GM23338 (cell line): ENCODE measurements at regions not wholly inside any gene's neighbourhood (a gene's known extent, or its start where the extent isn't known, plus 50 kb on each side); places are given as distances from the start of the nearest gene placed in this dataset.

Experiments
- ATAC-seq: fragments of 200-7000 bp; cut with Tn5 transposase; 3 replicates; pipeline ENCODE4 v1.9.1; 2020
- DNase-seq: peaks from one replicate; pipeline ENCODE4 v3.0.0-alpha.2; 2015; ENCODE audit warnings: low spot score
- H2AFZ ChIP-seq: fragments of 200-600 bp; sonication (generic); 2 replicates; pipeline ENCODE4 v1.8.0; 2016; ENCODE audit warnings: antibody characterized with exemption, mild to moderate bottlenecking, moderate library complexity
- H3F3A ChIP-seq: fragments of 200-600 bp; sonication (generic); replicated peaks from 2 replicates; pipeline ENCODE4 v1.8.0; 2017; ENCODE audit warnings: antibody characterized with exemption, mixed run types, low read depth
- H3K27ac ChIP-seq: fragments of 200-600 bp; sonication (generic); 2 replicates; pipeline ENCODE4 v1.6.1; 2016; ENCODE audit warnings: low read depth
- H3K27me3 ChIP-seq: fragments of 200-600 bp; sonication (generic); 2 replicates; pipeline ENCODE4 v1.8.0; 2016; ENCODE audit warnings: mild to moderate bottlenecking, mixed run types, moderate library complexity; ENCODE audit not compliant: insufficient read depth
- H3K36me3 ChIP-seq: fragments of 200-600 bp; sonication (generic); 2 replicates; pipeline ENCODE4 v1.8.0; 2016; ENCODE audit warnings: mild to moderate bottlenecking; ENCODE audit not compliant: insufficient read depth
- H3K4me1 ChIP-seq: fragments of 200-600 bp; sonication (generic); 2 replicates; pipeline ENCODE4 v1.8.0; 2016; ENCODE audit warnings: mild to moderate bottlenecking, moderate library complexity; ENCODE audit not compliant: insufficient read depth
- H3K4me2 ChIP-seq: fragments of 200-600 bp; sonication (generic); 2 replicates; pipeline ENCODE4 v1.7.1; 2017; ENCODE audit warnings: mixed run types
- H3K4me3 ChIP-seq: fragments of 200-600 bp; sonication (generic); 2 replicates; pipeline ENCODE4 v1.6.1; 2016; ENCODE audit warnings: mixed run types
- H3K79me2 ChIP-seq: fragments of 200-600 bp; sonication (generic); replicated peaks from 2 replicates; pipeline ENCODE4 v1.8.0; 2017; ENCODE audit warnings: mild to moderate bottlenecking; ENCODE audit not compliant: insufficient read depth
- H3K9me2 ChIP-seq: fragments of 200-600 bp; sonication (generic); 2 replicates; pipeline ENCODE4 v1.8.0; 2017; ENCODE audit not compliant: insufficient read depth
- H4K20me1 ChIP-seq: fragments of 200-600 bp; sonication (generic); replicated peaks from 2 replicates; pipeline ENCODE4 v1.8.0; 2017; ENCODE audit warnings: mild to moderate bottlenecking; ENCODE audit not compliant: insufficient read depth
- H3K27ac Mint-ChIP-seq: 2 replicates; pipeline ENCODE4 v1.8.0; 2020; ENCODE audit warnings: inconsistent platforms, mild to moderate bottlenecking, moderate library complexity, mixed read lengths
- H3K27me3 Mint-ChIP-seq: 3 replicates; pipeline ENCODE4 v1.8.0; 2022; ENCODE audit warnings: low read depth, mild to moderate bottlenecking, moderate library complexity, mixed read lengths, inconsistent platforms; ENCODE audit not compliant: insufficient read depth, poor library complexity
- H3K36me3 Mint-ChIP-seq: 3 replicates; pipeline ENCODE4 v1.8.0; 2021; ENCODE audit warnings: low read depth, mild to moderate bottlenecking, inconsistent platforms, moderate library complexity, mixed read lengths
- H3K4me1 Mint-ChIP-seq: 3 replicates; pipeline ENCODE4 v1.8.0; 2020; ENCODE audit warnings: mild to moderate bottlenecking, inconsistent platforms, mixed read lengths
- H3K4me3 Mint-ChIP-seq: 3 replicates; pipeline ENCODE4 v1.8.0; 2021; ENCODE audit warnings: moderate library complexity, mild to moderate bottlenecking, inconsistent platforms, mixed read lengths
- H3K9me3 Mint-ChIP-seq: 3 replicates; pipeline ENCODE4 v1.8.0; 2020; ENCODE audit warnings: moderate library complexity, mild to moderate bottlenecking, inconsistent platforms, mixed read lengths
- CREB1 ChIP-seq: fragments of 250-450 bp; sonication (Bioruptor Pico); IDR thresholded peaks from 2 replicates; pipeline ENCODE4 v1.5.0; 2020; ENCODE audit warnings: low read depth, mild to moderate bottlenecking, moderate library complexity
- EZH2 ChIP-seq: fragments of 200-600 bp; sonication (generic); IDR thresholded peaks from one replicate; pipeline ENCODE4 v1.8.0; 2017; ENCODE audit warnings: antibody characterized with exemption, mild to moderate bottlenecking, low read depth; ENCODE audit not compliant: unreplicated experiment
- EZH2phosphoT487 ChIP-seq: fragments of 200-600 bp; sonication (generic); IDR thresholded peaks from one replicate; pipeline ENCODE4 v1.8.1; 2018; ENCODE audit warnings: antibody characterized with exemption; ENCODE audit not compliant: unreplicated experiment
- JUNB ChIP-seq: IDR thresholded peaks from one replicate; pipeline ENCODE4 v1.6.1; 2016; ENCODE audit warnings: antibody characterized with exemption; ENCODE audit not compliant: unreplicated experiment
- NANOG ChIP-seq: IDR thresholded peaks from 2 replicates; pipeline ENCODE4 v1.6.1; 2016; ENCODE audit warnings: antibody characterized with exemption, borderline replicate concordance
- POLR2AphosphoS5 ChIP-seq: IDR thresholded peaks from 2 replicates; pipeline ENCODE4 v1.6.1; 2016; ENCODE audit warnings: antibody characterized with exemption, low read depth
- STAT1 ChIP-seq: IDR thresholded peaks from one replicate; pipeline ENCODE4 v1.6.1; 2016; ENCODE audit warnings: antibody characterized with exemption; ENCODE audit not compliant: unreplicated experiment
- ZNF114 ChIP-seq: fragments of 250-450 bp; sonication (Bioruptor Pico); IDR thresholded peaks from 2 replicates; pipeline ENCODE4 v1.5.0; 2020; ENCODE audit warnings: mild to moderate bottlenecking, moderate library complexity
- ZNF331 ChIP-seq: fragments of 250-450 bp; sonication (Bioruptor Pico); IDR thresholded peaks from 2 replicates; pipeline ENCODE4 v1.5.0; 2020; ENCODE audit warnings: low read depth, mild to moderate bottlenecking, moderate library complexity
- TF ChIP-seq, protein P1 (sequence below): IDR thresholded peaks from 2 replicates; pipeline ENCODE4 v1.6.1; 2016; ENCODE audit warnings: antibody characterized with exemption
- TF ChIP-seq, protein P2 (sequence below): IDR thresholded peaks from one replicate; pipeline ENCODE4 v1.6.1; 2018; ENCODE audit warnings: antibody characterized with exemption; ENCODE audit not compliant: unreplicated experiment
- TF ChIP-seq, protein P3 (sequence below): fragments of 250-450 bp; sonication (Bioruptor Pico); IDR thresholded peaks from 2 replicates; pipeline ENCODE4 v1.5.0; 2020; ENCODE audit warnings: mild to moderate bottlenecking, moderate library complexity
- TF ChIP-seq, protein P4 (sequence below), 2 experiments: fragments of 200-600 bp in 1 of 2; sonication (generic) in 1 of 2; conservative IDR thresholded peaks; 2 replicates each; pipeline versions ENCODE4 v1.5.1 to v1.6.1; 2016 to 2017; ENCODE audit warnings: antibody characterized with exemption in 2 of 2, low read depth in 2 of 2, mild to moderate bottlenecking in 2 of 2, moderate library complexity in 1 of 2

DNA sequence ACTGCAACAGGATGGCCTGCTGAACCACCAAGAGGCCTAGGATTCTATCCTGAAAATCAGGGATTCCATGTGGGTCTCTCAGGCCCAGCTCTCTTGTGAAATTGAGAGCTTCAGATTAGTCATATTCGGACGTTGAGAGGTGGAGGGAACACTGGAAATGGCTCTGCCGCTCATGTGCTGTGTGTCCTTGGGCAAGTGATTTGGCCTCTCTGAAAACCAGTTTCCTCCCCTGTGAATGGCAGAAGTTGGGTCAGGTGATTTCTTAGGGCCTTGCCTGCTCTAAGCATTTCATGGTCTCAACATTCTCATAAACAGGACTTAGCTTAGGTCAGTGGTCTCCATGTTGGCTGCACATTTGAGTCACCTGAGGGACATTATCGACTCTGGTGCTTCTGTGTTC is 470.1 kb downstream of the PREX1 start:
- peaks cover 9% of the 10 kb centered on the region for H3K27me3 Mint-ChIP-seq
- ATAC-seq = no peak
- no peak overlapping the region for H3K4me3 Mint-ChIP-seq

More for the DNA sequence above, 470.1 kb downstream of the PREX1 start:
- H3K9me3 Mint-ChIP-seq = peaks cover 16% of the 10 kb centered on the region; the same call in 2 of the 3 replicates
- no peaks in the 10 kb centered on the region for H4K20me1 ChIP-seq
- no peak for TF ChIP-seq CREB1 (CRISPR knock-in tag)
- no peak for TF ChIP-seq ZNF114 (CRISPR knock-in tag)
- TF ChIP-seq NANOG = no peak
- TF ChIP-seq, protein P1, sequence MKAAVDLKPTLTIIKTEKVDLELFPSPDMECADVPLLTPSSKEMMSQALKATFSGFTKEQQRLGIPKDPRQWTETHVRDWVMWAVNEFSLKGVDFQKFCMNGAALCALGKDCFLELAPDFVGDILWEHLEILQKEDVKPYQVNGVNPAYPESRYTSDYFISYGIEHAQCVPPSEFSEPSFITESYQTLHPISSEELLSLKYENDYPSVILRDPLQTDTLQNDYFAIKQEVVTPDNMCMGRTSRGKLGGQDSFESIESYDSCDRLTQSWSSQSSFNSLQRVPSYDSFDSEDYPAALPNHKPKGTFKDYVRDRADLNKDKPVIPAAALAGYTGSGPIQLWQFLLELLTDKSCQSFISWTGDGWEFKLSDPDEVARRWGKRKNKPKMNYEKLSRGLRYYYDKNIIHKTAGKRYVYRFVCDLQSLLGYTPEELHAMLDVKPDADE = no peak
- no peak for TF ChIP-seq EZH2
- TF ChIP-seq, protein P2, sequence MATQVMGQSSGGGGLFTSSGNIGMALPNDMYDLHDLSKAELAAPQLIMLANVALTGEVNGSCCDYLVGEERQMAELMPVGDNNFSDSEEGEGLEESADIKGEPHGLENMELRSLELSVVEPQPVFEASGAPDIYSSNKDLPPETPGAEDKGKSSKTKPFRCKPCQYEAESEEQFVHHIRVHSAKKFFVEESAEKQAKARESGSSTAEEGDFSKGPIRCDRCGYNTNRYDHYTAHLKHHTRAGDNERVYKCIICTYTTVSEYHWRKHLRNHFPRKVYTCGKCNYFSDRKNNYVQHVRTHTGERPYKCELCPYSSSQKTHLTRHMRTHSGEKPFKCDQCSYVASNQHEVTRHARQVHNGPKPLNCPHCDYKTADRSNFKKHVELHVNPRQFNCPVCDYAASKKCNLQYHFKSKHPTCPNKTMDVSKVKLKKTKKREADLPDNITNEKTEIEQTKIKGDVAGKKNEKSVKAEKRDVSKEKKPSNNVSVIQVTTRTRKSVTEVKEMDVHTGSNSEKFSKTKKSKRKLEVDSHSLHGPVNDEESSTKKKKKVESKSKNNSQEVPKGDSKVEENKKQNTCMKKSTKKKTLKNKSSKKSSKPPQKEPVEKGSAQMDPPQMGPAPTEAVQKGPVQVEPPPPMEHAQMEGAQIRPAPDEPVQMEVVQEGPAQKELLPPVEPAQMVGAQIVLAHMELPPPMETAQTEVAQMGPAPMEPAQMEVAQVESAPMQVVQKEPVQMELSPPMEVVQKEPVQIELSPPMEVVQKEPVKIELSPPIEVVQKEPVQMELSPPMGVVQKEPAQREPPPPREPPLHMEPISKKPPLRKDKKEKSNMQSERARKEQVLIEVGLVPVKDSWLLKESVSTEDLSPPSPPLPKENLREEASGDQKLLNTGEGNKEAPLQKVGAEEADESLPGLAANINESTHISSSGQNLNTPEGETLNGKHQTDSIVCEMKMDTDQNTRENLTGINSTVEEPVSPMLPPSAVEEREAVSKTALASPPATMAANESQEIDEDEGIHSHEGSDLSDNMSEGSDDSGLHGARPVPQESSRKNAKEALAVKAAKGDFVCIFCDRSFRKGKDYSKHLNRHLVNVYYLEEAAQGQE = no peak
- no peak for TF ChIP-seq ZNF331 (CRISPR knock-in tag)
- TF ChIP-seq, protein P3, sequence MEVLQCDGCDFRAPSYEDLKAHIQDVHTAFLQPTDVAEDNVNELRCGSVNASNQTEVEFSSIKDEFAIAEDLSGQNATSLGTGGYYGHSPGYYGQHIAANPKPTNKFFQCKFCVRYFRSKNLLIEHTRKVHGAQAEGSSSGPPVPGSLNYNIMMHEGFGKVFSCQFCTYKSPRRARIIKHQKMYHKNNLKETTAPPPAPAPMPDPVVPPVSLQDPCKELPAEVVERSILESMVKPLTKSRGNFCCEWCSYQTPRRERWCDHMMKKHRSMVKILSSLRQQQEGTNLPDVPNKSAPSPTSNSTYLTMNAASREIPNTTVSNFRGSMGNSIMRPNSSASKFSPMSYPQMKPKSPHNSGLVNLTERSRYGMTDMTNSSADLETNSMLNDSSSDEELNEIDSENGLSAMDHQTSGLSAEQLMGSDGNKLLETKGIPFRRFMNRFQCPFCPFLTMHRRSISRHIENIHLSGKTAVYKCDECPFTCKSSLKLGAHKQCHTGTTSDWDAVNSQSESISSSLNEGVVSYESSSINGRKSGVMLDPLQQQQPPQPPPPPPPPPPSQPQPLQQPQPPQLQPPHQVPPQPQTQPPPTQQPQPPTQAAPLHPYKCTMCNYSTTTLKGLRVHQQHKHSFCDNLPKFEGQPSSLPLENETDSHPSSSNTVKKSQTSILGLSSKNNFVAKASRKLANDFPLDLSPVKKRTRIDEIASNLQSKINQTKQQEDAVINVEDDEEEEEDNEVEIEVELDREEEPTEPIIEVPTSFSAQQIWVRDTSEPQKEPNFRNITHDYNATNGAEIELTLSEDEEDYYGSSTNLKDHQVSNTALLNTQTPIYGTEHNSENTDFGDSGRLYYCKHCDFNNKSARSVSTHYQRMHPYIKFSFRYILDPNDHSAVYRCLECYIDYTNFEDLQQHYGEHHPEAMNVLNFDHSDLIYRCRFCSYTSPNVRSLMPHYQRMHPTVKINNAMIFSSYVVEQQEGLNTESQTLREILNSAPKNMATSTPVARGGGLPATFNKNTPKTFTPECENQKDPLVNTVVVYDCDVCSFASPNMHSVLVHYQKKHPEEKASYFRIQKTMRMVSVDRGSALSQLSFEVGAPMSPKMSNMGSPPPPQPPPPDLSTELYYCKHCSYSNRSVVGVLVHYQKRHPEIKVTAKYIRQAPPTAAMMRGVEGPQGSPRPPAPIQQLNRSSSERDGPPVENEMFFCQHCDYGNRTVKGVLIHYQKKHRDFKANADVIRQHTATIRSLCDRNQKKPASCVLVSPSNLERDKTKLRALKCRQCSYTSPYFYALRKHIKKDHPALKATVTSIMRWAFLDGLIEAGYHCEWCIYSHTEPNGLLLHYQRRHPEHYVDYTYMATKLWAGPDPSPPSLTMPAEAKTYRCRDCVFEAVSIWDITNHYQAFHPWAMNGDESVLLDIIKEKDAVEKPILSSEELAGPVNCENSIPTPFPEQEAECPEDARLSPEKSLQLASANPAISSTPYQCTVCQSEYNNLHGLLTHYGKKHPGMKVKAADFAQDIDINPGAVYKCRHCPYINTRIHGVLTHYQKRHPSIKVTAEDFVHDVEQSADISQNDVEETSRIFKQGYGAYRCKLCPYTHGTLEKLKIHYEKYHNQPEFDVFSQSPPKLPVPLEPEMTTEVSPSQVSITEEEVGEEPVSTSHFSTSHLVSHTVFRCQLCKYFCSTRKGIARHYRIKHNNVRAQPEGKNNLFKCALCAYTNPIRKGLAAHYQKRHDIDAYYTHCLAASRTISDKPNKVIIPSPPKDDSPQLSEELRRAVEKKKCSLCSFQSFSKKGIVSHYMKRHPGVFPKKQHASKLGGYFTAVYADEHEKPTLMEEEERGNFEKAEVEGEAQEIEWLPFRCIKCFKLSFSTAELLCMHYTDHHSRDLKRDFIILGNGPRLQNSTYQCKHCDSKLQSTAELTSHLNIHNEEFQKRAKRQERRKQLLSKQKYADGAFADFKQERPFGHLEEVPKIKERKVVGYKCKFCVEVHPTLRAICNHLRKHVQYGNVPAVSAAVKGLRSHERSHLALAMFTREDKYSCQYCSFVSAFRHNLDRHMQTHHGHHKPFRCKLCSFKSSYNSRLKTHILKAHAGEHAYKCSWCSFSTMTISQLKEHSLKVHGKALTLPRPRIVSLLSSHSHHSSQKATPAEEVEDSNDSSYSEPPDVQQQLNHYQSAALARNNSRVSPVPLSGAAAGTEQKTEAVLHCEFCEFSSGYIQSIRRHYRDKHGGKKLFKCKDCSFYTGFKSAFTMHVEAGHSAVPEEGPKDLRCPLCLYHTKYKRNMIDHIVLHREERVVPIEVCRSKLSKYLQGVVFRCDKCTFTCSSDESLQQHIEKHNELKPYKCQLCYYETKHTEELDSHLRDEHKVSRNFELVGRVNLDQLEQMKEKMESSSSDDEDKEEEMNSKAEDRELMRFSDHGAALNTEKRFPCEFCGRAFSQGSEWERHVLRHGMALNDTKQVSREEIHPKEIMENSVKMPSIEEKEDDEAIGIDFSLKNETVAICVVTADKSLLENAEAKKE (CRISPR knock-in tag) = no peak
- no peak for TF ChIP-seq EZH2phosphoT487
- TF ChIP-seq JUNB = no peak
- no peak for TF ChIP-seq POLR2AphosphoS5
- TF ChIP-seq STAT1 = no peak
- TF ChIP-seq, protein P4, sequence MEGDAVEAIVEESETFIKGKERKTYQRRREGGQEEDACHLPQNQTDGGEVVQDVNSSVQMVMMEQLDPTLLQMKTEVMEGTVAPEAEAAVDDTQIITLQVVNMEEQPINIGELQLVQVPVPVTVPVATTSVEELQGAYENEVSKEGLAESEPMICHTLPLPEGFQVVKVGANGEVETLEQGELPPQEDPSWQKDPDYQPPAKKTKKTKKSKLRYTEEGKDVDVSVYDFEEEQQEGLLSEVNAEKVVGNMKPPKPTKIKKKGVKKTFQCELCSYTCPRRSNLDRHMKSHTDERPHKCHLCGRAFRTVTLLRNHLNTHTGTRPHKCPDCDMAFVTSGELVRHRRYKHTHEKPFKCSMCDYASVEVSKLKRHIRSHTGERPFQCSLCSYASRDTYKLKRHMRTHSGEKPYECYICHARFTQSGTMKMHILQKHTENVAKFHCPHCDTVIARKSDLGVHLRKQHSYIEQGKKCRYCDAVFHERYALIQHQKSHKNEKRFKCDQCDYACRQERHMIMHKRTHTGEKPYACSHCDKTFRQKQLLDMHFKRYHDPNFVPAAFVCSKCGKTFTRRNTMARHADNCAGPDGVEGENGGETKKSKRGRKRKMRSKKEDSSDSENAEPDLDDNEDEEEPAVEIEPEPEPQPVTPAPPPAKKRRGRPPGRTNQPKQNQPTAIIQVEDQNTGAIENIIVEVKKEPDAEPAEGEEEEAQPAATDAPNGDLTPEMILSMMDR (conservative IDR thresholded peaks at IDR 0.05; ENCODE audit: low read depth in 2 of 2) = no peak
- no peak overlapping the region for H3K4me3 ChIP-seq
- H3K27ac Mint-ChIP-seq = no peak overlapping the region
- no peaks in the 10 kb centered on the region for H3F3A ChIP-seq
- DNase-seq = no peak
- no peak overlapping the region for H2AFZ ChIP-seq
- no peaks in the 10 kb centered on the region for H3K27me3 ChIP-seq
- peaks cover 6% of the 10 kb centered on the region; the same call in 2 of the 3 replicates for H3K36me3 Mint-ChIP-seq
- no peaks in the 10 kb centered on the region for H3K36me3 ChIP-seq
- no peak overlapping the region for H3K4me2 ChIP-seq
- H3K79me2 ChIP-seq = no peaks in the 10 kb centered on the region
- no peak overlapping the region for H3K27ac ChIP-seq
- peaks cover 5% of the 10 kb centered on the region; the same call in 2 of the 3 replicates for H3K4me1 Mint-ChIP-seq
- no peaks in the 10 kb centered on the region for H3K9me2 ChIP-seq
- H3K4me1 ChIP-seq = no peaks in the 10 kb centered on the region
